Neuron (in vitro differentiated cells): ENCODE measurements at regions not wholly inside any gene's neighbourhood (a gene's known extent, or its start where the extent isn't known, plus 50 kb on each side); places are given as distances from the start of the nearest gene placed in this dataset.
"Not testable (repeated sequence)": the region's sequence is repeated elsewhere in the genome, so short reads cannot be mapped to it uniquely, and the experiment has no call there.

Source experiments
- H2AFZ ChIP-seq: one replicate; pipeline ENCODE4 v1.6.1; 2013; ENCODE audit warnings: low read depth, mild to moderate bottlenecking, inconsistent platforms, low read length, moderate library complexity
- H3K27me3 ChIP-seq: one replicate; pipeline ENCODE4 v1.6.1; 2013; ENCODE audit warnings: low read length; ENCODE audit not compliant: insufficient read depth
- H3K36me3 ChIP-seq: one replicate; pipeline ENCODE4 v1.6.1; 2013; ENCODE audit warnings: low read length; ENCODE audit not compliant: insufficient read depth
- H3K4me1 ChIP-seq: one replicate; pipeline ENCODE4 v1.6.1; 2013; ENCODE audit warnings: low read length; ENCODE audit not compliant: insufficient read depth
- H3K4me3 ChIP-seq: 2 replicates; pipeline ENCODE4 v1.5.1; 2013; ENCODE audit warnings: mild to moderate bottlenecking, low read length, moderate library complexity
- H3K9me3 ChIP-seq: one replicate; pipeline ENCODE4 v1.6.1; 2013; ENCODE audit warnings: low read length

DNA sequence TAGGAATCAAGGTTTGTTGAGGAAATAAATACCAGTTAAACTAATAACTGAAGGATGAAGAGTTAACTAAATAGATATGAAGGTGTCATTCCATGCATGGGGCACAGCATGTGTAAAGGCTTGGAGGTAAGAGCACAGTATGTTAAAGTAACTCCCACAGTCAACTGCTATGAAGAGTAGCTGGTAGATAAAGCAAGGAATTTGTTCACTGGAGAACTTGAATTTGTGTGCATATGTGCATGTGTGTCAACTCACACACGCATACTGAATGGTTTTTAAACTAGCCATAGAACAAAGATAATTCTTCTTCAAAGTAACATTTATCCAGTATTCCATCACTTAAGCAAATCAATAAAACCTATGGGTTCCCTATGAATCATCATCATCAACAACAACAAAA, 135.9 kb downstream of the FAM76B start:
- Histone ChIP-seq H3K27me3 (no peaks in the 10 kb centered on the region), H3K4me1 (no peaks in the 10 kb centered on the region)

DNA sequence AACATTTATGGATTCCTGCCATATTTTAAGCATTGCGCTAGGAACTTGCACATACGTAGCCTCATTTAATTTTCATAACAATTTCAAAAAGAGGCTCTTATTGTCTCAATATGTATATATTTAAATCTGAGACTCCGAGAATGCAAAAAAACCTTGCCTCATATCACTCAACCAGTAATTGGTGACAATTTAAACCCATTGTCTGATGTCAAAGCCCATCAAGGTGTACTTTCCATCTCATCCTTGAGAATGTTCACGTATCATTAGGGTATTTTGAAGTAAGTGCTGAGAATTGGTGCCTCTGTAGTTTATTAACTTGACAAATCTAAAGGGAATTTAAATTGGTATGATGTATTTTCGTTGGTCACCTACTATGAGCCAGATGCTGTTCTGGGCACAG, 136.5 kb downstream of the FAM76B start:
- Histone ChIP-seq H3K27me3 (no peaks in the 10 kb centered on the region), H3K9me3 (no peaks in the 10 kb centered on the region), H3K4me1 (no peaks in the 10 kb centered on the region), H3K4me3 (no peak overlapping the region), H3K36me3 (no peaks in the 10 kb centered on the region), H2AFZ (no peak overlapping the region)

More for the DNA sequence above, 135.9 kb downstream of the FAM76B start:
- Histone ChIP-seq H3K4me3 (no peak overlapping the region), H3K36me3 (no peaks in the 10 kb centered on the region), H2AFZ (no peak overlapping the region), H3K9me3 (no peaks in the 10 kb centered on the region)

DNA sequence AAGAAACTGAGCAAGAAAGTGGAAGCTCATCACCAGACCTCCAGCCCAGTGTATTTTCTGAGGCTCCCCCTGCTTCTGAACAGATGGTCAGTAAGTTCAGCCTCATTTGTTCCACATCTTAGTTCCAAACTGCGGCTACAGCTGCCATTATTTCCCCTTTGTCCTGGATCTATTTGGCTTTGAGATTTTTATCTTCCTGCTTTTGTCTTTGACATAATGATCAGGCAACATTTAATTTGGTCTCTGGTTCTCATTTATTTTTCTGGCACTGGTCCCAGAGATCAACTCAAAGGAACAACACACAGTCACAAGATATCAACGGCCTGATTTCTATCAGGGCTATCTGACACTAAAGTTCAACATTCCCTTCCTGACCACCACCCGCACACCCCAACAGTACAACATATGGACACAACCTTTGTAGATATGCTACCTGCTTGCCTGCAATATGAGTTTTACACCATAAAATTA, 137.5 kb downstream of the FAM76B start:
- Histone ChIP-seq H3K9me3 (no peaks in the 10 kb centered on the region), H3K27me3 (no peaks in the 10 kb centered on the region), H2AFZ (no peak overlapping the region), H3K4me3 (no peak overlapping the region), H3K4me1 (no peaks in the 10 kb centered on the region), H3K36me3 (no peaks in the 10 kb centered on the region)

DNA sequence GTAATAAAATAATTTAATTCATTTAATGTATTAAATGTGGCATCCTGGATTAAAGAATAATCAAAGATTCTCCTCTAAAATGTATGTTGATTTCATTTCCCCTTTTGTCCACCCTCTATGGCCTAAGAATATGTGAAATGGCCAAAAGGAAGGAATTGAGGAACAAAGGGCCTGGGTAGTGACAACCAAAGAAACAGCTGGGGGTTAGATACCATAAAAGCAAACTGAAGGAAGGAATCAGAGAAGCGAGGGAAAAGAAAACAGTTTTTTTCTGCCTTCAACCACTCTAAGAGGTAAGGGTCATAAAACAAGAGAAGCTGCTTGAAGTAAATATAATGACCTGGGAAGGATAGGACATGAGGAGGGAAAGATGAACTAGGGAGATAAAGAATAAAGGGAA, 139.3 kb downstream of the FAM76B start:
- Histone ChIP-seq H3K27me3 (no peaks in the 10 kb centered on the region), H3K4me1 (no peaks in the 10 kb centered on the region), H3K36me3 (no peaks in the 10 kb centered on the region), H3K4me3 (no peak overlapping the region), H3K9me3 (no peaks in the 10 kb centered on the region), H2AFZ (no peak overlapping the region)

DNA sequence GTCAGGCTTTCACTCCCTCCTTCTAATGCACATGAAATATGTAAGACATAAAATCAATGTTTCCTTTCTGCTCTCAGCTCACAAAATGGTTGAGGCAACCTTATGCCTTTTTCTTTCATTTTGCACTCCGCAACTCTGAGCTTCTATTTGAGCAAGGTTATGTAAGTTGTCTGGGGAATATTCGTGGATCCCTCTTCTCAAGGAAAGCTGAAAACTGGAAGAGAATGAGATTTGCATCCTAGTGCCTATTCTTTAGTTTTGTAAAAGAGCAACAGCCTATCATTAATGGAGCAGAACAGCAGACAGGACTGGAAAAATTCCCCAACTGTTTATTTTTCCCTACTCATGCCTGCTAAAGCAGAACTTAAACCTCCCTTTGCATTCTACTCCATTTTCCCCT, 141.7 kb downstream of the FAM76B start:
- no peaks in the 10 kb centered on the region for H3K9me3 ChIP-seq
- H3K4me3 ChIP-seq = no peak overlapping the region
- no peaks in the 10 kb centered on the region for H3K27me3 ChIP-seq
- H3K4me1 ChIP-seq = no peaks in the 10 kb centered on the region
- peak overlapping the region; percentile 66 for H2AFZ ChIP-seq
- no peaks in the 10 kb centered on the region for H3K36me3 ChIP-seq

DNA sequence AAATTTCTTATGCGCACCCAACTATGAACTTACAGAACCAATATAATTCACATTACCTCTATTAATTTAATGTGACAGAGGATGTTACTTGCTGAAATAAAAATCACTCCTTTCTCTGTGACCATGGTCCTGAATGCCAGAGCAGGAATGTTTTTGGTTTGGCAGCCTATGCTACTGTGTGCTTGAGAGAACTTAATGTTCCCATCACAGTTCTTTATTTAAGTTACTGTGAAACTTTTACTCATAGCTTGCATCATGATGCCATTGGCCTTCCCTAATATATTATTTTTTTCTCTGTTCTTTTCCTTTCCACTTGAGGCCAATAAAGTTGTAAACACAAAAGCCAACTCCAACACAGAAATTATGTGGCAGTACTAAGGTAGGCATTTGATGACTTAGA, 142.2 kb downstream of the FAM76B start:
- Histone ChIP-seq H3K9me3 (no peaks in the 10 kb centered on the region), H3K27me3 (no peaks in the 10 kb centered on the region), H2AFZ (peak overlapping the region; percentile 66), H3K4me1 (no peaks in the 10 kb centered on the region), H3K4me3 (no peak overlapping the region), H3K36me3 (no peaks in the 10 kb centered on the region)

DNA sequence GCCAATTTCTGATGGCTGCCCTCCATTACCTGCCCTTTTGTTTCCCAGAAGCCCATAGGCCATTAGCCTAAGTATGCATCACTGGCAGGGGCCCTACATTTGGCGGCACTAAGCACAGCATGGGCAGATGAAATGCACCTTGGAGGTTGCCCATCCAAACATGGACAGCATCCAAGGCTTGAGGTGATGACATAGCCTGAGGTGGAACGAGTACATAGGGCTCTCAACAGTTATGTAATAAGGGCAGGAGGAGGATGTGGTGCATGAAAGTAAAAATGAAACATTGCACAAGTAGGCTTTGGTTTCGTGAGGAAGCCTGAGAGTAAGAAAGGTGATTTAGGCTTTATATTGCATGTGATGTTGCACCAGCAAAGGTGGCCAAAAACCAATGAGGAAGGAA, 148.1 kb downstream of the FAM76B start:
- no peaks in the 10 kb centered on the region for H3K4me1 ChIP-seq
- no peaks in the 10 kb centered on the region for H3K36me3 ChIP-seq

DNA sequence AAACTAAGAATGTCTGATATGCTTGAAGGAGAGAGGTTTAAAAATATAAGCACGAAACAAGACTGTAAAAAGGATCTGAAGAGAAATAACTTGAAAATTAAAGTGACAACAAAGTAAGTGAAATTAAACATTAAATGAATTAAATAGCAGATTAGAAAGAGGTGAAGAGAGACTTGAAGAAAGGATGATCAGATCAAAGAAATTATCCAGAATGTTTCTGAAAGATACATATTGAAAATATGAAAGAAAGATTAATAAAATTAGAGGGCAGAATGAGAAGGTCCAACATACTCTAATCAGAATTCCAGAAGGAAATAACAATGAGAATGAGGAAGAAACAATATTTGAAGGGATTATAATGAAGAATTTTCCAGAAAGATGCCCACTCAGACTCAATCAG, 151.1 kb downstream of the FAM76B start:
- H3K27me3 ChIP-seq = no peaks in the 10 kb centered on the region
- no peaks in the 10 kb centered on the region for H3K9me3 ChIP-seq
- H3K4me1 ChIP-seq = no peaks in the 10 kb centered on the region
- H3K36me3 ChIP-seq = no peaks in the 10 kb centered on the region
- H2AFZ ChIP-seq = no peak overlapping the region
- H3K4me3 ChIP-seq = no peak overlapping the region

More for the DNA sequence above, 148.1 kb downstream of the FAM76B start:
- no peak overlapping the region for H3K4me3 ChIP-seq
- no peaks in the 10 kb centered on the region for H3K9me3 ChIP-seq
- H2AFZ ChIP-seq = no peak overlapping the region
- H3K27me3 ChIP-seq = no peaks in the 10 kb centered on the region

DNA sequence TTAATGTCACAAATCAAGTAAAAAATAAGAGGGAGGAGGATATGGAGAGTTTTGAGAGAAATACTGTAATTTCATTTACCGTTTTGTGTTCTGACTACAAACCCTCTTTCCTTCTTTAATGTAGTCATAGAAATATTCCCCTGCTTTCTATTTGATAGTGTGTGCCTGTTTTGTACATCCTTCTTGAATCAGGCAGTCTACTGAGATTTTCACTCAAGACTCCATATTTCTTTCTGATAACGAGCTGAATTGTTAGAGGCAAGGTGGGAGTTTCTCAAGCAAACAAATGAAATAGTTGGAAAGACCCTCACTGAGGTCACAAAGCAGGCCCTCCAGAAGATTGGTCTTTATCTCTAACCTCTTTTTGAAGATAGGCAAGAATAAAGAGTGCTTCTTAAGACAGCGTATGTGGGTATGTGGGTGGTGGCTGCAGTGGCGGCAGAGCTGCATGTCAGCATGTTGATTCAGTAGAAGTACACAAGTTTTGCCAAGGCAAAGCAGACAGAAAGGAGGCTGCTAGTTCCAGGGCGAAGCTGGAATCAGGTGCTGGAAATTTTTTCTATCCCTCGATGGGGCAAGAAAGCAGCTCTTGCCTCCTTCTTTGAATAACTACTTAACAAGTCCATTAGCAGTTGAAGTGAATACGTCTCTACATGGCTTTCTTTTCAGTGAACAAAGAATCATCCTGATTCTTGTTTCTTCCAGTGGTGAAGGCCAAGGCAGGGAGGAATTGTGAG, 164.2 kb downstream of the FAM76B start:
- H3K4me3 ChIP-seq = no peak overlapping the region
- no peaks in the 10 kb centered on the region for H3K27me3 ChIP-seq
- peak overlapping the region; percentile 42 for H2AFZ ChIP-seq

DNA sequence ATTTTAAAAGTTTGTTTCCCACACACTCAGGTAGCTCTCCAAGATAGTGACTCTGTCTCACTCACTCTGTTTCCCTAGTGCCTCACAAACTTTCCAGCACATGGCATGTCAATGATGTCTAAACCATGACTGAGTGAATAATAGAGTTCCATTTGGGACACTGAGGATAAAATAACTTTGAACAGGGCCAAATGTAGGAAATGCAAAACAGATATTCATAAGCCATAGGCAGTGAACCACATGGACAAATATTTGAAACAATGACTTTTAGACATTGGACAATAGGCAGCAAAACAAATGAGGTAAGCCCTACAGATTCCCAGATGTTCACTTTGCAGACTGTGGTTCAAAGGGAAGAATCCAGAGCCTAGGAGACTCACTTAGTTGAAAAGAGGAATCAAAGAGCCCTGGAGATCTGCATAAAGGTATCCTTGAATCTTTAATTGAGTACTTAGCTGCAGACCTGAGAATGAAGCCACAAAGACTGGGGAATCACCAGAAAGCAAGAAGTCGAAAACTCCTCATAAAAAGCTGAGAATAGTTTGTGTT, 173.3 kb downstream of the FAM76B start:
- Histone ChIP-seq H3K36me3 (no peaks in the 10 kb centered on the region), H3K9me3 (no peaks in the 10 kb centered on the region), H3K4me1 (no peaks in the 10 kb centered on the region)

More for the DNA sequence above, 164.2 kb downstream of the FAM76B start:
- no peaks in the 10 kb centered on the region for H3K36me3 ChIP-seq
- no peaks in the 10 kb centered on the region for H3K4me1 ChIP-seq
- no peaks in the 10 kb centered on the region for H3K9me3 ChIP-seq

DNA sequence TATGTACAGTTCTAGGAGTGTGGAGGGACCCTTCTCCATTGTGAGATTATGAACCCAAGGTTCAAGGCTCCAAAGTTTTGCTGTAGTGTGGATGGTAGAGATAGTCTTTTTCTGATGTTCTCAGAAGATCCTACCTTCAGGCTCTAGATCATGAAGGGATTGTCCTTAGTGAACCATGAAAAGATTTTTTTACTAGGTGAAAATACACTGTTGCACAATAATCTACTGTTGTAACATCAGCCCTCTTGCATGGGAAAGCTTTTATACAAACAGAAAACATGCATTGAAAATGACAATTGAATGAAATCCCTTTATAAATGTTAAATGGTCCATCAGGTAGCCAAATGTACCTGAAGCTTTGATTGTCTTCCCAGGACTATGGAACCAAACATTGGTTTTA, 177.8 kb downstream of the FAM76B start:
- no peaks in the 10 kb centered on the region for H3K9me3 ChIP-seq
- H3K27me3 ChIP-seq = no peaks in the 10 kb centered on the region
- peaks cover 7% of the 10 kb centered on the region for H3K4me1 ChIP-seq
- H3K36me3 ChIP-seq = no peaks in the 10 kb centered on the region
- H2AFZ ChIP-seq = no peak overlapping the region
- no peak overlapping the region for H3K4me3 ChIP-seq

More for the DNA sequence above, 173.3 kb downstream of the FAM76B start:
- H3K4me3 ChIP-seq = no peak overlapping the region
- no peaks in the 10 kb centered on the region for H3K27me3 ChIP-seq
- no peak overlapping the region for H2AFZ ChIP-seq

DNA sequence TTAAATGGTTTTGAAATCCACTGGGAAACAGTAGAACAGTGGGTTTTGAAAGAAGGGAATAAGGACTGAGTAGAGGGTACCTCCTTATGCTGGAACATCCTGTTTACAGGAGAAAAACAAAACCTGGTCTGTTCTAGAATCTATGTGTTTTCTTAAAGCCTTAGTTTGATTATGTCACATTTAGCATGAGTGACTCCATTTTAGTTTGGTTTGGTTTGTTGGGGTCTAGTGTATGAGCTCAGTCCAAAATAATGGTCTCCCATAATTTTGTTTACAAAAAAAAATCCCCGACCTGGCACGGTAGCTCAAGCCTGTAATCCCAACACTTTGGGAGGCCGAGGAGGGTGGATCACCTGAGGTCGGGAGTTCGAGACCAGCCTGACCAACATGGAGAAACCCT, 179.4 kb downstream of the FAM76B start:
- H3K4me3 ChIP-seq, H3K9me3 ChIP-seq, H3K36me3 ChIP-seq, H3K27me3 ChIP-seq, H2AFZ ChIP-seq, H3K4me1 ChIP-seq: not testable (repeated sequence)

DNA sequence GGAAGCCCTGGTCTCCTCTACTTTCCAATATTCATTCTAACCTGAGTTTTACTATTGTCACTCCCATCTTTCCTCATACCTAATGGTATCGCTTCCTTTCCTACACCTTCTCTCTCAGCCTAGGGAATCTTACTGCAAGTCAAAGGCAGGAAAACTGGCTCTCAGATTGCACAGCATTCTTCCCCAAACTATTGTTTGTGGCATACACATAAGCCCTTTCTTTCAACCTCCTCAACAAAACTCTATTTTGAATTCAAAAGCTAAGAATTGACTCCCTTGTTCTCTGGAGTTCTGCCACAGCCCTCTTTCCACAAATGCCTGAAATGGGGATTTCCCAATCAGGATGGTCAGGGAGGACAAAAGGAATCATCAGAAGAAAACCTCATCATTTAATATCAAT, 181.5 kb downstream of the FAM76B start:
- Histone ChIP-seq H3K36me3 (no peaks in the 10 kb centered on the region), H2AFZ (no peak overlapping the region), H3K9me3 (no peaks in the 10 kb centered on the region), H3K4me3 (no peak overlapping the region), H3K4me1 (peaks cover 7% of the 10 kb centered on the region), H3K27me3 (no peaks in the 10 kb centered on the region)

DNA sequence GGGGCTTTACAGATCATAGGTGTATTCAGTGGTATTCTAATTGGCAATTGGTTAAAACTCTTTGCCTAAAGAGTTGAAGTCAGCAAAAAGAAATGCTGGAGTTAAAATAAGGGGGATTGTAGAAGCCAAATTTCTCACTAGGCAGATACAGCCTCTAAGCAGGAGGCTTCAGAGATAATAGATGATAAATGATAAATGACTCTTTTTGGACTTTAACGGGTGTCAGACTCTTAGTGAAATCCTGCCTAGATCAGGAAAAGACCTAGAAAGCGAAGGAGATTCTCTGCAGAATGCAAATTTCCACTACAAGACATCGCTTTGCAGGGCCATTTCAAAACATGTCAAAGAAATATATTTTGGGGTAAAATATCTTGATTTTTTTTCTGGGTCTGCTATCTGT, 182.8 kb downstream of the FAM76B start:
- Histone ChIP-seq H3K36me3 (no peaks in the 10 kb centered on the region), H3K4me1 (peaks cover 7% of the 10 kb centered on the region), H3K27me3 (no peaks in the 10 kb centered on the region), H3K4me3 (no peak overlapping the region), H2AFZ (no peak overlapping the region), H3K9me3 (no peaks in the 10 kb centered on the region)
